ENCODE measurements at regions not wholly inside any gene's neighbourhood (a gene's known extent, or its start where the extent isn't known, plus 50 kb on each side); places are given as distances from the start of the nearest gene placed in this dataset.

DNA sequence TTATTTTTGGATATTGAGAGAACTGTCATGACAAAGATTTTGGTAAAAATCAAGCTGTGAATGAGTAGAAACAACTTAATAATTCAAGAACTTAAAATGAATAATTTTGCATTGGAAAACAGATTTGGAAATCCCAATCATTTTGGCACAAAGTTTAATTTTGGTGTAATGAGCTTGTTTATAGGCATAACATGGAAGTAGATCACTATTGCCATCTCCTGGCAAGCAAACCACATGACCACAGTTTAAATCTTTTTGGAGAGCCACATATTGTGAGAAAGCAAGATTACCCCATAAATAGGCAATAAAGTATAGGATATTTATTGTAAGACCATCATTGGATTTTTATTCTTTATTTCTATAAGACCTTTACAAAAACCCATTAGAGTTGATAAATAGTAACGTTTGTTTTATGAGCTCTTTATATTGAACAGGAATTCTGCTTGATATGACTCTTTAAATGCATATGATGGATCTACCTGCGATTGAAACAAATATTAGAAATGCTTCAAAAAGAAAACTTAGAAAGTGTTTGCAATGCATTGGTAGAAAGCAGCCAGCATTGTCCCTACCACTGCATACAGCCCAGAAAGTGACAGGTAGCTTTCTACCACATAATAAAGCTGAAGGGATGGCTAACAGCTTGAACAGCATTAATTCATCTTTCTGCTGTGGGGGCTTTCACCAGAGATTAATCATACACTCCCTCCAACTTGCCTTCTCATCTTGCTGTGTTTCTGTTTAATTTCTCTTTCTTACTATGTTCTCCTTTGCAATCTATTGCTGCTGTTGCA is 766.8 kb downstream of the TBL1XR1 start:
- no peak for DNase-seq (ENCODE audit: low read depth)

- DNase-seq (ENCODE audit: low read depth) = no peak
These were observed 768.7 kb downstream of the TBL1XR1 start for GRCh38 chr3:176428552-176428951.

- no peak for DNase-seq (ENCODE audit: low read depth)
These were observed 770.9 kb downstream of the TBL1XR1 start for GRCh38 chr3:176426371-176426770.

GRCh38 chr3:176416870-176417269 is 780.4 kb downstream of the TBL1XR1 start:
- no peak for DNase-seq (ENCODE audit: low read depth)

GRCh38 chr3:176415661-176416295 is 781.5 kb downstream of the TBL1XR1 start:
- no peak for DNase-seq (ENCODE audit: low read depth)

- DNase-seq (ENCODE audit: low read depth) = no peak
These were observed 784.5 kb downstream of the TBL1XR1 start for GRCh38 chr3:176412771-176413170.

- DNase-seq (ENCODE audit: low read depth) = no peak
These were observed 793.8 kb downstream of the TBL1XR1 start for GRCh38 chr3:176403531-176403930.

DNA sequence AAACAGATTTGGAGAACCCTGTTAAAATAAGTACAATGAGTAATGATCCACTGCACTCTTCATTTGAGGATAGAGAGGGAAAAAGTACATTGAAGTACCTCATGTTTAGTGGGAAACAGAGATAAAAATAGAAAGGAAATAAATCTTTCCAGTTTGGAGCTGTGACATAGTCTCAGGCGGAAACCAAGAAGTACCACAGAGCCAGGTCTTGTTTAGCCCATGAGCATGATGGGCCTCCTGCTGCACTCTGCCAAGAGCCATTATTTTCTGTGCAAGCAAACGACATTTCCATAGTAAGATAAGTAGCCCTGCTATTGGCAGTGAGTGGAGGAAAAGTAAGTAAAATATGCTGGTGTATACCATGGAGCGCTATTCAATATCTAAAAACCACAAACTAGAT is 796.1 kb downstream of the TBL1XR1 start:
- DNase-seq (ENCODE audit: low read depth) = no peak

GRCh38 chr3:176399193-176399592 is 798.1 kb downstream of the TBL1XR1 start:
- DNase-seq (ENCODE audit: low read depth) = no peak

DNA sequence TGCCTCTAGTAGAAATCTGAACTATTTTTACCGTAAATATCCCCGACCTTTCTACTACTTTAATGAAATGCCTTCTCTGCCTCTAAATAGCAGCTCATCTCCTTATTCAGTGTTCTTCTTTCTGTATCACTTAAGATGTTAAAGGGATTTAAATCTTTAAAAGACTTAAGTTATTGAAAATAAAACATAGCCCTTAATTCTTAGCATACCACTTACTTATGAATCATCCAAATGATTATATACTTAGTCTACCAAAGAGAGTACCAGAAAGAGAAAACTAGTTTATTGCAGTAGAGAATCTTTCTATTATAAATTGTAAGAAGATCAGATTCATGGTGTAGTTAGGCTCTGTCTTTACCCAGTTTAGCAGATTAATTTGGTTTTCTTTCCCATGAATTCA is 802.0 kb downstream of the TBL1XR1 start:
- DNase-seq (ENCODE audit: low read depth) = no peak

DNA sequence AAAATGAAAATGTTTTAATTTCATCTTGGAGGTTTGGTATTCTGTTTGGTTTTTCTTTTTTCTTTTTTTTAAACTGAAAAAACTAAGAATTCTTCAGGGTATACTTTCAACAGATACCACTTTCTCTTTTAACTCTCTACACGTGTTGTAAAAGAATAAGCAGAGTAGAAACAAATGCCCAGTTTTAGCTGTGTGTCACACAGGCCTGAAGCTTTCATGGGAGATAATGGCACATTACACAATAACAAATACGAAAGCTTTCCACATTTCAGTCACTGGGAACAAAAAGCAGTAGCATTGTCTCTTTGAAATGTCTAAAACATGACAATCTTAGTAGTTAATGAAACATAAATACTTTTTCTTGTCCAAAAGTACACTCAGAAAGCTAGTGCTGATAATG is 818.5 kb downstream of the TBL1XR1 start:
- no peak for DNase-seq (ENCODE audit: low read depth)

GRCh38 chr3:176376531-176376930 is 820.8 kb downstream of the TBL1XR1 start:
- no peak for DNase-seq (ENCODE audit: low read depth)

GRCh38 chr3:176375519-176375918 is 821.8 kb downstream of the TBL1XR1 start:
- DNase-seq (ENCODE audit: low read depth) = no peak

- DNase-seq (ENCODE audit: low read depth) = no peak
These were observed 835.0 kb downstream of the TBL1XR1 start for GRCh38 chr3:176362191-176362731.

DNA sequence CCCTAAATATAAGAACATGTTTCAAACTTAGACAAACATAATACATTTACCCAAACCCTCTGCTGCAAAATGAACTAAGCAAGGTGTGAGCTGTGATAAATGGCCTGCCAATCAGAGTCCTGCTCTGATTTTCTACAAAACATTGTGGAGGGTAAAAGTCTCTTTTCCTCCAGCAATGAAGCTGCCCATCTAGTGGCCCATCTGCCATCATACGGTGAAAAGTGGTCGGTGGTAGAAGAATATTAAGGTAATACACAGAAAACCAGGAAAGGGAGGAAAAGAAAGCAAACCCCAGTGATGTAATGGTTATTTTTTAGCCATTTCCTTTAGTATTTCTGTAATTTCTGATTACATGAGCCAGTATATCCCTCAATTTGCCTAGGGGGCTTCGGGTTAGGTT is 838.1 kb downstream of the TBL1XR1 start:
- DNase-seq (ENCODE audit: low read depth) = no peak

DNA sequence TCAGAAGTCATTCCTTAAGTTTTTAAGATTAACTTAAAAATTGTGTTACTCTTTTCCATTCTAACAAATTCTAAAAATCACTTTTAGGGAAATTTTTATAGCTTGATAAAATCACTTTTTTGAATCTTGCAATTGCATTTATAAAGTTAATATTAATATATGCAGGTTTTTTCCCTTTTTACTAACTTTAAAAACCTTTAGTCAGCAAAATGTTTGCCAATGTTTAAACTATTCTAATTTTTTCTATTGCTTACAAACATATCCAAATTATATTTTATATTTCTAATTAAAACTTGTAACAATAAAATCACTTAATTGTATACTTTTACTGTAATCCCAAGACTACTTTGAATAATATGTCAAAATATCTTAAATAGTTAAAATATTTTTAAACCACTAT is 839.4 kb downstream of the TBL1XR1 start:
- DNase-seq (ENCODE audit: low read depth) = no peak

DNA sequence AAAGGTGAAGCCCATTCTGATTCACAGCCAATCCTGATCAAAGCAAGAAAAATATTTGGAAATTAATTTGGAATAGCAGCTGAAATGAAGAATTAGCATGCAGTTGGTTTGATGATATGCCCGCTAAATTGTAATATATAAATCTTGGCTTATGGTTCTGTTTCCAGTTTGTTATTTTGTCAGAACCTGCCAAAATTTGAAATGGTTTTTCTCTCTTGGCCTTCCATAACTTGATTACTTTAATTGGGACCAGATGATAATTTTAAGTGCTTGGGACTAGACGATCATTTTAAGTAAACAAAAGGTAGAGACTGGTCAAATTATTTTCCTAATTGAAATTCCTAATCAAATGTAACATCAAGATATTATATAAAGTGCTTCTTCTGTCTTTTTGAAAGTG is 842.4 kb downstream of the TBL1XR1 start:
- no peak for DNase-seq (ENCODE audit: low read depth)

DNA sequence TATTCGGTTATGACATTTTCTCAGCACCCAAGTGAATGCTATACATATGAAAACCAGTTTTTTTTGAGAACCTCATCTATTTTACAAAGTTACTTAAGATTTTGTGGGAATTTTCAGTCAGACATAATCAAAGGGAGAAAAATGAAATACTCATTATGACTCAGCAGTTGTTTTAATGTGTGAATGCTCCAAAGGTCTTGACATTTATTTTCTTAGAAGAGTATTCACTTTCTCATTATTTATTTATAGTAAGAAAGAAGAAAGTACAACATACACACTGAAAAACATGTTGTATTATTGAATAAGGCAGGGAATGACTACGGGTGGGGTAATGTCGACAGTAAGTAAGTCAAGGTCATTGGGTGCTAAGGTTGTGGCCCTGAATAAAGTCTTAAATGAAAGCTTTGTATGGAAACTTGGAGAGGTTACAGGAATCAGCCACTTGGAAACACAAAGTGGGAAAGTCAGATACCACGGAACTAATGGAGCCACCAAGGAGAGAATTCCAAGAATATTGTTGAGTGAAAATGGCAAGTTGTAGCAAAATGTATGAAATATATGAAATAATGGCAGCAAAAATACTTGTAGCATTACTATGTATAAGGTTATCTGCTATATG is 844.5 kb downstream of the TBL1XR1 start:
- no peak for DNase-seq (ENCODE audit: low read depth)

DNA sequence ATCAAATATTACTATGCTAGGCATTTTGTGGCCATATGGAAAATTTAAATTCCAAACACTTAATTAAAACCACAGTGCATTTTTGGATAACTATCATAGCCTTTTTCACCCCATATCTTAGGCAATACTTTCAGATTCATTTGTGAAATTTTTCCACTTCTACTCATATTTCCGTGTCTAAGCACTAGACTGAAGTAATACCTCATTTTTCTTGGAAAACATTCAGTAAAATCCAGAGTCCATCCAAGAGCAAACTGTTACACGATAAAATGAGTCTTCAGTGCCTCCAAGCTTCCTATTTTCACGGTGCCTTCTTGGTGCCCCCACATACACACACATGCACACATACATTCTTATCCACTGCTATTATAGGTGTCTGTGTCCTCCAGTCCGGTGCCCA is 845.9 kb downstream of the TBL1XR1 start:
- DNase-seq (ENCODE audit: low read depth) = no peak

- DNase-seq (ENCODE audit: low read depth) = no peak
These were observed 847.6 kb downstream of the TBL1XR1 start for GRCh38 chr3:176349706-176350105.

- no peak for DNase-seq (ENCODE audit: low read depth)
These were observed 849.7 kb downstream of the TBL1XR1 start for GRCh38 chr3:176347424-176348146.

DNA sequence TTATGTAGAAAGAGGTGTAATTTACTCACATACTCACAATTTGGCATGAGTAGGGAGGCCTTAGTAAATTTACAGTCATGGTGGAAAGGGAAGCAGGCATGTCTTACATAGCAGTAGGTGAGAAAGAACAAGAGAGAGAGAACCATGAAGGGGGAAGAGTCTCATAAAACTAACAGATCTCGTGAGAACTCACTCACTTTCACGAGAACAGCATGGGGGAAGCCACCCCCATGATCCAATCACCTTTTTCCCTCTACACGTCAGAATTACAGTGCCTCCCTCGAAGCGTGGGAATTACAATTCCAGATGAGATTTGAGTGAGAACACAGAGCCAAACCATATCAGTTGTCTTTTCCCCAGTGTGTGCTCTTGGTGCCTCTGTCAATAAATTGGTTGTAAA is 855.3 kb downstream of the TBL1XR1 start:
- no peak for DNase-seq (ENCODE audit: low read depth)
